SH-SY5Y (cell line): ENCODE measurements at regions not wholly inside any gene's neighbourhood (a gene's known extent, or its start where the extent isn't known, plus 50 kb on each side); places are given as distances from the start of the nearest gene placed in this dataset.

Source experiments
- GATA2 ChIP-seq: IDR thresholded peaks from 2 replicates; pipeline ENCODE4 v1.6.1; 2011; ENCODE audit warnings: mild to moderate bottlenecking, low read depth, low read length
- GATA3 ChIP-seq: IDR thresholded peaks from 2 replicates; pipeline ENCODE4 v1.6.1; 2011; ENCODE audit warnings: low read depth, mild to moderate bottlenecking, low read length, moderate library complexity

- no peak for TF ChIP-seq GATA2
- TF ChIP-seq GATA3: no peak
These were observed 390.1 kb upstream of the PDE3A start for GRCh38 chr12:19978193-19978592.
